Upper lobe of left lung (tissue), 4 donors: ENCODE measurements at regions not wholly inside any gene's neighbourhood (a gene's known extent, or its start where the extent isn't known, plus 50 kb on each side); places are given as distances from the start of the nearest gene placed in this dataset.

Experiments used
- EP300 ChIP-seq, 4 donors: sonication (generic); formaldehyde crosslinking; IDR thresholded peaks; one replicate each; pipeline ENCODE4 v1.5.1; 2017; ENCODE audit warnings: antibody characterized with exemption in 4 of 4, control low read depth in 2 of 4
- POLR2A ChIP-seq, 4 donors: fragments of 450-650 bp; IDR thresholded peaks; one replicate each; pipeline ENCODE4 v1.5.1; 2016 to 2017; ENCODE audit warnings: antibody characterized with exemption in 4 of 4, mild to moderate bottlenecking in 2 of 4
- POLR2AphosphoS5 ChIP-seq, 2 donors: sonication (generic); formaldehyde crosslinking; IDR thresholded peaks; one replicate each; pipeline ENCODE4 v1.5.1; 2017; ENCODE audit warnings: antibody characterized with exemption in 2 of 2
- TF ChIP-seq, protein P1 (sequence below), 6 experiments: fragments of 450-650 bp in 4 of 6; fragments of 200-600 bp in 2 of 6; sonication (generic) in 2 of 6; IDR thresholded peaks; one replicate each; pipeline ENCODE4 v1.5.1; 2016 to 2019; ENCODE audit warnings: antibody characterized with exemption in 6 of 6

DNA sequence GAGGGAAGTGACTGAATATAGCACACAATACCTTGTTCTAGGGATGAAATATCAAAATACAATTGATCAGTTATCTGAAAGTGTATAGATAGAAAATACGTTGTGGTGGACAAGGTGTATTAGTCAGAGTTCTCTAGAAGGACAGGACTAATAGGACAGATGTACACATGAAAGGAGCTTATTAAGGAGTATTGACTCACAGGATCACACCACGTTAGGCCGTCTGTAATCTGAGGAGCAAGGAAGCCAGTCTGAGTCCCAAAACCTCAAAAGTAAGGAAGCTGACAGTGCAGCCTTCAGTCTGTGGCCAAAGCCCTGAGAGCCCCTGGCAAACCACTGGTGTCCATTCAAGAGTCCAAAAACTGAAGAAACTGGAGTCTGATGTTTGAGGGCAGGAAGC, 406.1 kb downstream of the MDFIC start:
- TF ChIP-seq, protein P1, sequence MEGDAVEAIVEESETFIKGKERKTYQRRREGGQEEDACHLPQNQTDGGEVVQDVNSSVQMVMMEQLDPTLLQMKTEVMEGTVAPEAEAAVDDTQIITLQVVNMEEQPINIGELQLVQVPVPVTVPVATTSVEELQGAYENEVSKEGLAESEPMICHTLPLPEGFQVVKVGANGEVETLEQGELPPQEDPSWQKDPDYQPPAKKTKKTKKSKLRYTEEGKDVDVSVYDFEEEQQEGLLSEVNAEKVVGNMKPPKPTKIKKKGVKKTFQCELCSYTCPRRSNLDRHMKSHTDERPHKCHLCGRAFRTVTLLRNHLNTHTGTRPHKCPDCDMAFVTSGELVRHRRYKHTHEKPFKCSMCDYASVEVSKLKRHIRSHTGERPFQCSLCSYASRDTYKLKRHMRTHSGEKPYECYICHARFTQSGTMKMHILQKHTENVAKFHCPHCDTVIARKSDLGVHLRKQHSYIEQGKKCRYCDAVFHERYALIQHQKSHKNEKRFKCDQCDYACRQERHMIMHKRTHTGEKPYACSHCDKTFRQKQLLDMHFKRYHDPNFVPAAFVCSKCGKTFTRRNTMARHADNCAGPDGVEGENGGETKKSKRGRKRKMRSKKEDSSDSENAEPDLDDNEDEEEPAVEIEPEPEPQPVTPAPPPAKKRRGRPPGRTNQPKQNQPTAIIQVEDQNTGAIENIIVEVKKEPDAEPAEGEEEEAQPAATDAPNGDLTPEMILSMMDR (IDR thresholded peaks at IDR 0.05) = no peak
- TF ChIP-seq POLR2AphosphoS5 (IDR thresholded peaks at IDR 0.05) (no peak), EP300 (IDR thresholded peaks at IDR 0.05) (no peak), POLR2A (IDR thresholded peaks at IDR 0.05) (no peak)
